ENCODE measurements at regions not wholly inside any gene's neighbourhood (a gene's known extent, or its start where the extent isn't known, plus 50 kb on each side); places are given as distances from the start of the nearest gene placed in this dataset.

DNA sequence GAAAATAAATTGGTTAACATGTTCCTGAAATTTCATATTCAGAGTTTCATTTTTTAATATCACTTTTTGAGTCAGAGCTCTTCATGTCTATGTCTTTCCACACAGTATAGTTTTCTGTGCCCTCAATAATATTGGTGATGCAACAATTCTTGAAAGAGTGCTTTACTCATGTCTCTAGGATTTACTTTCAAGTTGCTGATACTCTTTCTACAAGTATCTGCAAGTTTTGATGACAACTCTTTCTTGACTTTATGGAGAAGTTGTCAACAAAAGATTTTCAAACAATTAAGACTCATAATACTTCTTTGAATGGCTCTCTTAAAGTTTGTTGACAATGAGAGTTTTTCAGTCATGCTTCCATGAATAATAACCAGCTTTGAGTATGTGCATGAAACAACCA, 561.7 kb downstream of the DIAPH3 start:
- peaks cover 0 to 5% (median 2%) of the 10 kb centered on the region in 4 donors for H3K9me3 ChIP-seq
- no peak for DNase-seq
- intact Hi-C loops (cut with DNase I): no loop called here

DNA sequence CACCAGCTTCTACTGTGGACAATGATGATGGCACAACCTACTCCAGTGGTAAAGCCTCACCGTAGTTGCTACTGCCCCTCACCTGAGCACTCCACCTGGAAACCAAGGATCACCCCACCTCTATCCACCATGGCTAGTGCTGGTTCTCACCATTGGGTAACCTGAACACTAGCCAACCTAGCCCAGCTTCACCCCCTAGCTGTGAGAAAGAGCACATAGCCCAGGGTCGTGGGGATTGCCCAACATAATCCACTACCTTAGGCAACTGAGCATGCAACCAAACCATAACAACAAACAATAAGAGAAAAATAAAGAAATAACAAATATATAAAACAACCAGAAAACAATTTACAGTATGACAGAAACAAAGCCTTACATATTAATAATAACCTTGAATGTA, 560.1 kb downstream of the DIAPH3 start:
- intact Hi-C loops (cut with DNase I): no loop called here
- no peak overlapping the region for H3K4me3 ChIP-seq
- 93% methylated on average over 2 of the region's 2 CpGs for WGBS, 2 donors
- H3K9me3 ChIP-seq: peaks cover 0 to 4% (median 0%) of the 10 kb centered on the region in 4 donors
- no peak overlapping the region for H3K27ac ChIP-seq
- no peak for TF ChIP-seq POLR2AphosphoS5 (IDR thresholded peaks at IDR 0.05)
- no peak for TF ChIP-seq POLR2A (IDR thresholded peaks at IDR 0.05)
- TF ChIP-seq EP300 (IDR thresholded peaks at IDR 0.05): no peak
- no peaks in the 10 kb centered on the region for H3K27me3 ChIP-seq
- H3K36me3 ChIP-seq: no peaks in the 10 kb centered on the region
- no peak for DNase-seq
- H3K4me1 ChIP-seq: no peaks in the 10 kb centered on the region

More for the DNA sequence above, 561.7 kb downstream of the DIAPH3 start:
- Histone ChIP-seq H3K4me1 (no peaks in the 10 kb centered on the region), H3K36me3 (no peaks in the 10 kb centered on the region), H3K27ac (no peak overlapping the region), H3K27me3 (no peaks in the 10 kb centered on the region), H3K4me3 (no peak overlapping the region)
- no peak for TF ChIP-seq POLR2AphosphoS5 (IDR thresholded peaks at IDR 0.05)
- no peak for TF ChIP-seq POLR2A (IDR thresholded peaks at IDR 0.05)
- TF ChIP-seq, protein P1, sequence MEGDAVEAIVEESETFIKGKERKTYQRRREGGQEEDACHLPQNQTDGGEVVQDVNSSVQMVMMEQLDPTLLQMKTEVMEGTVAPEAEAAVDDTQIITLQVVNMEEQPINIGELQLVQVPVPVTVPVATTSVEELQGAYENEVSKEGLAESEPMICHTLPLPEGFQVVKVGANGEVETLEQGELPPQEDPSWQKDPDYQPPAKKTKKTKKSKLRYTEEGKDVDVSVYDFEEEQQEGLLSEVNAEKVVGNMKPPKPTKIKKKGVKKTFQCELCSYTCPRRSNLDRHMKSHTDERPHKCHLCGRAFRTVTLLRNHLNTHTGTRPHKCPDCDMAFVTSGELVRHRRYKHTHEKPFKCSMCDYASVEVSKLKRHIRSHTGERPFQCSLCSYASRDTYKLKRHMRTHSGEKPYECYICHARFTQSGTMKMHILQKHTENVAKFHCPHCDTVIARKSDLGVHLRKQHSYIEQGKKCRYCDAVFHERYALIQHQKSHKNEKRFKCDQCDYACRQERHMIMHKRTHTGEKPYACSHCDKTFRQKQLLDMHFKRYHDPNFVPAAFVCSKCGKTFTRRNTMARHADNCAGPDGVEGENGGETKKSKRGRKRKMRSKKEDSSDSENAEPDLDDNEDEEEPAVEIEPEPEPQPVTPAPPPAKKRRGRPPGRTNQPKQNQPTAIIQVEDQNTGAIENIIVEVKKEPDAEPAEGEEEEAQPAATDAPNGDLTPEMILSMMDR (IDR thresholded peaks at IDR 0.05): no peak
- TF ChIP-seq EP300 (IDR thresholded peaks at IDR 0.05): no peak

DNA sequence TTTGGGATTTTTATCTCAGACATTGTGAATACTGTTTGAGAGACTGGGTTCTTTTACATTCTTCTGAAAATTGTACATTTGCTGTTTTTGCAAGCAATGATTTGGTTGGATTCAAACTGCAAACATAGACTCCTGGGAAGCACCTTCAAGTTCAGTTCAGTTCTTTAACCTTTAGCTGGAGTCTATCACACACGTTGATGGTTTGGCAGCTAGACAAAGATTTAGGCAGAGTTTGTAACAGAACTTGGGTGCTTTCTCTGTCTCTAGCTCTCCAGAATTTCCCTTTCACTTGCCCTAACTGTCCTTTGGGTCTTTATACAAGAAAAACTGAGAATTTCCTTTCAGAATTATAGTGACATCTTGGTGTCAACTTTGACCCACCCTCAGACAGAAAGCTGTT, 556.6 kb downstream of the DIAPH3 start:
- DNase-seq: no peak
- H3K4me1 ChIP-seq: no peaks in the 10 kb centered on the region
- H3K4me3 ChIP-seq: no peak overlapping the region
- no peaks in the 10 kb centered on the region for H3K27me3 ChIP-seq
- 34 to 65% methylated on average over 1 of the region's 1 CpG for WGBS, 2 donors
- H3K27ac ChIP-seq: no peak overlapping the region
- no peak for TF ChIP-seq POLR2AphosphoS5 (IDR thresholded peaks at IDR 0.05)
- no peak for TF ChIP-seq POLR2A (IDR thresholded peaks at IDR 0.05)
- no peak for TF ChIP-seq EP300 (IDR thresholded peaks at IDR 0.05)
- TF ChIP-seq, protein P1 (IDR thresholded peaks at IDR 0.05): no peak
- H3K36me3 ChIP-seq: no peaks in the 10 kb centered on the region
- H3K9me3 ChIP-seq: no peaks in the 10 kb centered on the region
- intact Hi-C loops (cut with DNase I): no loop called here

DNA sequence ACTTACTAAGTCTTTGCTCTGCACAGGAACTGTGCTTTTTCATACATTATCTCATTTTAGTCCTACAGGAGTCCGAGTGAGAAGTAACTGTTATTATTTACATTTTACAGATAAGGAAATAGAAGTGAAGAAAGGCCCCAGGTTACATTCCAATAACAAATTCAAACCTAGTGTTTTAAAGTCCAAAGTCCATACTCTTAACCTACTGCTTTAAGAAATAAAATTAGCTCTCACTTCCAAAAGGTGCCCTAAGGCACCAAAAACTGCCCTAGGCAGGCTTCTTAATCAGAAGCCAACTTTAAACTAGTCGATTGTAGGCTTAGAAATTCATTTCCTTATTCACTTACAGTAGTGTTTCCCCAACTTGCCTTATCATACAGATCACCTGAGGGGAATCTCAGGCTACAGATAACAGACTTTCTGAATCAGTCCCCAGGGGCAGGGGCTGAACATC, 555.9 kb downstream of the DIAPH3 start:
- H3K27me3 ChIP-seq: no peaks in the 10 kb centered on the region
- DNase-seq: no peak
- WGBS, 2 donors: 9 to 66% methylated on average over 2 of the region's 2 CpGs
- H3K36me3 ChIP-seq: no peaks in the 10 kb centered on the region
- no peak overlapping the region for H3K27ac ChIP-seq
- intact Hi-C loops (cut with DNase I): no loop called here
- TF ChIP-seq POLR2A (IDR thresholded peaks at IDR 0.05): no peak
- no peak for TF ChIP-seq POLR2AphosphoS5 (IDR thresholded peaks at IDR 0.05)
- no peak for TF ChIP-seq EP300 (IDR thresholded peaks at IDR 0.05)
- TF ChIP-seq, protein P1 (IDR thresholded peaks at IDR 0.05): no peak
- no peaks in the 10 kb centered on the region for H3K4me1 ChIP-seq
- no peak overlapping the region for H3K4me3 ChIP-seq
- no peaks in the 10 kb centered on the region for H3K9me3 ChIP-seq

DNA sequence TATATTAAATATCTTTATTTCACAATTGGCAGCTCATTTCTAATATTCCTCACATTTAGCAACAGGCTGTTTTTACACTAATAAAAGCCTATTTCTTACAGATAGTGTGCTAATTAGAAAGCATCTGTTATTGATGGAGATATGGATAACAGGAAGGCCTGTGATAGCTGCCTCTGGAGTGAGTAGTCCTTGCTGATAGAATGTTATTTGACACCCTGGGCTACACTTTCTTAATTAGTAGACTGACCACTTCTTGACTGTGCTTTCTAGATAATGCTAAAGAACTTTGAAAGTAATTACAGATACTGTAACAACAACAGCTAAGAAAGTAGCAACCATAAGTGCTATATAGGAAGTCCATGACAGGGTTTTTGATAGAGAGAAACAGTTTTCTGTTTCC, 554.3 kb downstream of the DIAPH3 start:
- Histone ChIP-seq H3K4me1 (no peaks in the 10 kb centered on the region), H3K4me3 (no peak overlapping the region), H3K27me3 (no peaks in the 10 kb centered on the region), H3K27ac (no peak overlapping the region), H3K36me3 (no peaks in the 10 kb centered on the region), H3K9me3 (no peaks in the 10 kb centered on the region)
- TF ChIP-seq, protein P1 (IDR thresholded peaks at IDR 0.05): no peak
- TF ChIP-seq POLR2AphosphoS5 (IDR thresholded peaks at IDR 0.05) (no peak), EP300 (IDR thresholded peaks at IDR 0.05) (no peak)
- no peak for DNase-seq
- intact Hi-C loops (cut with DNase I): no loop called here

Small RNA genes in the stretch of these regions (small RNA-seq; reads per million reads assigned to genes)
- gene AL161423.1: 0 reads per million in 3 donors
- gene HMGN2P39: 0 reads per million in 3 donors
- 0 reads per million in 3 donors for gene RNA5SP30
- gene RNU7-88P: 0 reads per million in 3 donors
- gene RNY4P29: 0 reads per million in 3 donors

All from sigmoid colon (tissue), 6 donors.